Mesendoderm (in vitro differentiated cells): ENCODE measurements at regions not wholly inside any gene's neighbourhood (a gene's known extent, or its start where the extent isn't known, plus 50 kb on each side); places are given as distances from the start of the nearest gene placed in this dataset.
"Not testable (repeated sequence)": the region's sequence is repeated elsewhere in the genome, so short reads cannot be mapped to it uniquely, and the experiment has no call there.

Source experiments
- DNase-seq: peaks from one replicate; pipeline ENCODE4 v3.0.0; 2013
- H2AK5ac ChIP-seq: 2 replicates; pipeline ENCODE4 v1.6.1; 2013; ENCODE audit warnings: low read length, inconsistent platforms
- H2BK120ac ChIP-seq: 2 replicates; pipeline ENCODE4 v1.6.1; 2013; ENCODE audit warnings: low read depth, mild to moderate bottlenecking, low read length, moderate library complexity, mixed read lengths
- H2BK15ac ChIP-seq: replicated peaks from 2 replicates; pipeline ENCODE4 v1.6.1; 2013; ENCODE audit warnings: low read depth, mild to moderate bottlenecking, moderate library complexity
- H2BK5ac ChIP-seq: 2 replicates; pipeline ENCODE4 v1.6.1; 2013; ENCODE audit warnings: low read length, inconsistent platforms
- H3K18ac ChIP-seq: 2 replicates; pipeline ENCODE4 v1.6.1; 2013; ENCODE audit warnings: mild to moderate bottlenecking, low read length, mixed read lengths
- H3K23ac ChIP-seq: one replicate; pipeline ENCODE4 v1.6.1; 2013; ENCODE audit warnings: low read length
- H3K27ac ChIP-seq: 2 replicates; pipeline ENCODE4 v1.5.1; 2013; ENCODE audit warnings: low read depth, mild to moderate bottlenecking, inconsistent platforms, low read length, moderate library complexity
- H3K27me3 ChIP-seq: 2 replicates; pipeline ENCODE4 v1.6.1; 2013; ENCODE audit warnings: low read length, control low read depth, mild to moderate bottlenecking, inconsistent platforms; ENCODE audit not compliant: insufficient read depth, poor library complexity
- H3K36me3 ChIP-seq: 2 replicates; pipeline ENCODE4 v1.6.1; 2013; ENCODE audit warnings: low read length, inconsistent platforms; ENCODE audit not compliant: control insufficient read depth, insufficient read depth
- H3K4ac ChIP-seq: one replicate; pipeline ENCODE4 v1.6.1; 2013; ENCODE audit warnings: low read depth, mild to moderate bottlenecking, low read length, moderate library complexity
- H3K4me1 ChIP-seq: 2 replicates; pipeline ENCODE4 v1.6.1; 2013; ENCODE audit warnings: low read depth, low read length, inconsistent platforms; ENCODE audit not compliant: control insufficient read depth
- H3K4me2 ChIP-seq: 2 replicates; pipeline ENCODE4 v1.6.1; 2013; ENCODE audit warnings: low read length
- H3K4me3 ChIP-seq: 2 replicates; pipeline ENCODE4 v1.5.1; 2013; ENCODE audit warnings: mild to moderate bottlenecking, low read length
- H3K56ac ChIP-seq: one replicate; pipeline ENCODE4 v1.6.1; 2013; ENCODE audit warnings: low read length
- H3K79me1 ChIP-seq: 2 replicates; pipeline ENCODE4 v1.6.1; 2013; ENCODE audit warnings: low read length, inconsistent platforms
- H3K79me2 ChIP-seq: 2 replicates; pipeline ENCODE4 v1.6.1; 2013; ENCODE audit warnings: mild to moderate bottlenecking, low read length; ENCODE audit not compliant: control insufficient read depth, insufficient read depth
- H3K9ac ChIP-seq: 2 replicates; pipeline ENCODE4 v1.6.1; 2013; ENCODE audit warnings: low read length, inconsistent platforms
- H4K5ac ChIP-seq: one replicate; pipeline ENCODE4 v1.6.1; 2013; ENCODE audit warnings: low read length
- H4K8ac ChIP-seq: one replicate; pipeline ENCODE4 v1.6.1; 2013; ENCODE audit warnings: low read depth, mild to moderate bottlenecking, control low read depth, low read length, moderate library complexity
- WGBS: extraction: QIAGEN DNeasy Blood & Tissue Kit; methylation state at CpG from one replicate; pipeline ENCODE4 v1.1.7; 2013; ENCODE audit warnings: low lambda C conversion rate, missing lambda C conversion rate; ENCODE audit not compliant: insufficient coverage; ENCODE audit errors: extremely low coverage; 5-methylcytosine and 5-hydroxymethylcytosine counted together

GRCh38 chr5:92676215-92677165 is 904.5 kb downstream of the NR2F1-AS1 start:
- Histone ChIP-seq H4K8ac (no peak overlapping the region), H3K56ac (no peak overlapping the region), H2AK5ac (no peak overlapping the region), H3K23ac (no peak overlapping the region), H4K5ac (no peak overlapping the region), H3K4me1 (no peaks in the 10 kb centered on the region), H3K9ac (no peak overlapping the region), H3K18ac (no peak overlapping the region), H2BK15ac (no peak overlapping the region), H3K4ac (no peak overlapping the region), H3K79me2 (no peaks in the 10 kb centered on the region), H3K27me3 (no peaks in the 10 kb centered on the region), H3K4me3 (no peak overlapping the region), H3K79me1 (no peaks in the 10 kb centered on the region), H3K27ac (no peak overlapping the region), H3K4me2 (no peak overlapping the region), H2BK5ac (no peak overlapping the region), H2BK120ac (no peak overlapping the region), H3K36me3 (no peaks in the 10 kb centered on the region)
- WGBS = no CpG with 5 or more reads among the region's 8 CpGs
- DNase-seq = no peak

DNA sequence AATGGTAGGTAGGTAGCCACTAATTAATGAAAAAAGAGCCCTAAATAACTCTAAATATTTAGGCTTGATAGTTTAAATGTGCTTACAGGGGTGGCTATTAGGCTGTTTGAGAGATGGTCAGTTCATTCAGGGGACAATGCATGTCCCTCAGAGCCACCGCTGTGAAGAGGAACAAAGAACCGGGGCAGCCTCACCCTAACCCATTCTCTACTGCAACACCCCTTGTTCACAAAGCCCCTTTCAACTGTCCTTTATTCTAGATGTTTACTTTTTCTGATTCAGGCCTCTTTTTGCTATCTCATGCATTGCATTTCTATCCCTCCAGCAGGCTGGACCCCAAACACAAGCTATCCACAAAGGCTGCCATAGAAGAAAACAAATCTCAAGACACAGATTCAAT is 906.7 kb downstream of the NR2F1-AS1 start:
- DNase-seq = no peak
- no peak overlapping the region for H3K4me3 ChIP-seq
- H3K27ac ChIP-seq = no peak overlapping the region
- H3K4me2 ChIP-seq = no peak overlapping the region
- H4K8ac ChIP-seq = no peak overlapping the region
- H2AK5ac ChIP-seq = no peak overlapping the region
- H4K5ac ChIP-seq = no peak overlapping the region
- H2BK5ac ChIP-seq = no peak overlapping the region
- no peaks in the 10 kb centered on the region for H3K36me3 ChIP-seq
- H3K56ac ChIP-seq = no peak overlapping the region
- no peak overlapping the region for H3K4ac ChIP-seq
- no peak overlapping the region for H2BK120ac ChIP-seq
- WGBS = no CpG with 5 or more reads among the region's 2 CpGs
- H3K18ac ChIP-seq = no peak overlapping the region
- H2BK15ac ChIP-seq = no peak overlapping the region
- H3K79me1 ChIP-seq = no peaks in the 10 kb centered on the region
- no peaks in the 10 kb centered on the region for H3K4me1 ChIP-seq
- H3K27me3 ChIP-seq = no peaks in the 10 kb centered on the region
- no peaks in the 10 kb centered on the region for H3K79me2 ChIP-seq
- H3K23ac ChIP-seq = no peak overlapping the region
- no peak overlapping the region for H3K9ac ChIP-seq

GRCh38 chr5:92665506-92665905 is 915.5 kb downstream of the NR2F1-AS1 start:
- Histone ChIP-seq H4K8ac (no peak overlapping the region), H3K4me2 (no peak overlapping the region), H3K18ac (no peak overlapping the region), H3K4me3 (no peak overlapping the region), H3K23ac (no peak overlapping the region), H3K27me3 (no peaks in the 10 kb centered on the region), H2BK5ac (no peak overlapping the region), H3K4ac (no peak overlapping the region), H4K5ac (no peak overlapping the region), H3K4me1 (no peaks in the 10 kb centered on the region), H3K56ac (no peak overlapping the region), H3K27ac (no peak overlapping the region), H2AK5ac (no peak overlapping the region), H2BK120ac (no peak overlapping the region), H3K79me2 (no peaks in the 10 kb centered on the region), H3K36me3 (no peaks in the 10 kb centered on the region), H2BK15ac (no peak overlapping the region), H3K79me1 (no peaks in the 10 kb centered on the region), H3K9ac (no peak overlapping the region)
- no peak for DNase-seq
- no CpG with 5 or more reads among the region's 1 CpG for WGBS

DNA sequence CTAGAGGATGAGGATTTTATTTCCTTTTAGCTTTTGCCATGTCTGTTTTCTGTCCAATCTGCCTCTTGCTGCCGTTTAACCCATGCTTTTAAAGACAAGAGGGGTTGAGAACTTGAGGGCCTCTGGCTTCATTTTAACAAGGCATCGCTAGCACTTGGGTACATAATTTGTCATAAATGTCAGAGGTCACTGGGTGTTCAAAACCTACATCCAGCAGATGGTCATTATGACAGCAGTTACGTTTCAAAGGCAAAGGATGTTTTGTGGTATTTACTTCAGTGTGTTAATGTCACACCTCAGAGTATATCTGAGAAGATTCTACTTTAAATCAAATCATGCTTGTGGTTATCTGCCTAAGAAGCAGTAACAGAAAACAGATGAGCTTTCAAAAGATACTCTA is 918.3 kb downstream of the NR2F1-AS1 start:
- Histone ChIP-seq H3K4me2 (no peak overlapping the region), H3K4me1 (no peaks in the 10 kb centered on the region), H4K5ac (no peak overlapping the region), H3K27ac (no peak overlapping the region), H3K4me3 (no peak overlapping the region), H3K27me3 (no peaks in the 10 kb centered on the region), H2BK5ac (no peak overlapping the region), H3K79me1 (no peaks in the 10 kb centered on the region), H3K36me3 (no peaks in the 10 kb centered on the region), H3K4ac (no peak overlapping the region), H2BK120ac (no peak overlapping the region), H2AK5ac (no peak overlapping the region), H2BK15ac (no peak overlapping the region), H3K9ac (no peak overlapping the region), H3K56ac (no peak overlapping the region), H3K18ac (no peak overlapping the region), H4K8ac (no peak overlapping the region), H3K23ac (no peak overlapping the region), H3K79me2 (no peaks in the 10 kb centered on the region)
- DNase-seq = no peak
- no CpG with 5 or more reads among the region's 3 CpGs for WGBS

GRCh38 chr5:92659246-92659645 is 921.8 kb downstream of the NR2F1-AS1 start:
- Histone ChIP-seq H3K18ac (no peak overlapping the region), H3K27me3 (no peaks in the 10 kb centered on the region), H3K23ac (no peak overlapping the region), H2BK15ac (no peak overlapping the region), H3K36me3 (no peaks in the 10 kb centered on the region), H3K4me1 (no peaks in the 10 kb centered on the region), H3K56ac (no peak overlapping the region), H3K4ac (no peak overlapping the region), H4K8ac (no peak overlapping the region), H3K79me1 (no peaks in the 10 kb centered on the region), H2BK5ac (no peak overlapping the region), H3K9ac (no peak overlapping the region), H2AK5ac (no peak overlapping the region), H3K79me2 (no peaks in the 10 kb centered on the region), H3K4me2 (no peak overlapping the region), H4K5ac (no peak overlapping the region), H3K27ac (no peak overlapping the region), H3K4me3 (no peak overlapping the region), H2BK120ac (no peak overlapping the region)
- DNase-seq = no peak

DNA sequence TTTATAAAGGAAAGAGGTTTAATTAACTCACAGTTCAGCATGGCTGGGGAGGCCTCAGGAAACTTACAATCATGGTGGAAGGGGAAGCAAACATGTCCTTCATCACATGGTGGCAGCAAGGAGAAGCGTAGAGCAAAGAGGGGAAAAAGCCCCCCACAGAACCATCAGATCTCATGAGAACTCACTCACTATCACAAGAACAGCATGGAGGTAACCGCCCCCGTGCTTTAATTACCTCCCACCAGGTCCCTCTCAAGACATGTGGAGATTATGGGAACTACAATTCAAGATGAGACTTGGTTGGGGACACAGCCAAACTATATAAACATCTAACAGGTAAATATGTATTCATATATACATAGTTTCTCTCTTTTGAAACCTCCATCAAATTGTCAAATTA is 926.4 kb downstream of the NR2F1-AS1 start:
- H3K23ac ChIP-seq, H3K4me2 ChIP-seq: not testable (repeated sequence)

More for the DNA sequence above, 926.4 kb downstream of the NR2F1-AS1 start:
- H3K79me1 ChIP-seq, H3K9ac ChIP-seq, H3K18ac ChIP-seq, H4K5ac ChIP-seq, H3K36me3 ChIP-seq, H4K8ac ChIP-seq, H3K4me3 ChIP-seq, H3K27ac ChIP-seq, H3K79me2 ChIP-seq, H2BK15ac ChIP-seq, H3K4ac ChIP-seq, H2BK5ac ChIP-seq, H3K27me3 ChIP-seq, H2AK5ac ChIP-seq, H3K56ac ChIP-seq, H2BK120ac ChIP-seq, H3K4me1 ChIP-seq: not testable (repeated sequence)
- no CpG with 5 or more reads among the region's 3 CpGs for WGBS
- peak; percentile 72 for DNase-seq
